ENCODE measurements at regions not wholly inside any gene's neighbourhood (a gene's known extent, or its start where the extent isn't known, plus 50 kb on each side); places are given as distances from the start of the nearest gene placed in this dataset.

DNA sequence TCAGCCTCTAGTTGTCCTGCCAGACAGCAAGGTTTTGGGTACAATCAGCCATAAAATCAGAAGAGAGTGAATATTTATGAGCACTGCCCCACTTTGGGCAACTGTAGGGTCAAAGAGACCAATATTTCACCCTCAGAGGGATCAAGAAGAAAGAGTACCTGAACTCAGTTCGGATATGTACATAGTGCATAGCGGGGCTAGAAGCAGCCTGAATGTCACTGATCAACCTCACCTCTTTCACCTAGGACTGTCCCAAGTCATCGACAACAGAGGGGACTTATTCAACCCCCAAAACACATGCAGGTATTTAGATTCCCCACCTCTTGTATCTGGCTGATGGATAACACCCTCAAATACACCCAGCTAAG is 446.9 kb downstream of the COG6 start:
- no peaks in the 10 kb centered on the region for H3K79me2 ChIP-seq
- no peaks in the 10 kb centered on the region for H3K36me3 ChIP-seq (replicated peaks; ENCODE audit: insufficient read depth, low read depth)
- H3K4me1 ChIP-seq (ENCODE audit: insufficient read depth) = no peaks in the 10 kb centered on the region
- no peak overlapping the region for H3K27ac ChIP-seq
- WGBS (ENCODE audit: low lambda C conversion rate, missing lambda C conversion rate) = 94% methylated on average over 3 of the region's 3 CpGs
- no peak for DNase-seq (ENCODE audit: low spot score)
- H3K27me3 ChIP-seq = no peaks in the 10 kb centered on the region
- H3K9me2 ChIP-seq (replicated peaks; ENCODE audit: insufficient read depth) = no peaks in the 10 kb centered on the region
- H3K4me2 ChIP-seq = no peak overlapping the region
- no peaks in the 10 kb centered on the region for H4K20me1 ChIP-seq (ENCODE audit: insufficient read depth, poor library complexity, severe bottlenecking)
- TF ChIP-seq EZH2phosphoT487 (IDR thresholded peaks at IDR 0.05; ENCODE audit: low read depth, severe bottlenecking, unreplicated experiment) = no peak
- TF ChIP-seq, protein P1, sequence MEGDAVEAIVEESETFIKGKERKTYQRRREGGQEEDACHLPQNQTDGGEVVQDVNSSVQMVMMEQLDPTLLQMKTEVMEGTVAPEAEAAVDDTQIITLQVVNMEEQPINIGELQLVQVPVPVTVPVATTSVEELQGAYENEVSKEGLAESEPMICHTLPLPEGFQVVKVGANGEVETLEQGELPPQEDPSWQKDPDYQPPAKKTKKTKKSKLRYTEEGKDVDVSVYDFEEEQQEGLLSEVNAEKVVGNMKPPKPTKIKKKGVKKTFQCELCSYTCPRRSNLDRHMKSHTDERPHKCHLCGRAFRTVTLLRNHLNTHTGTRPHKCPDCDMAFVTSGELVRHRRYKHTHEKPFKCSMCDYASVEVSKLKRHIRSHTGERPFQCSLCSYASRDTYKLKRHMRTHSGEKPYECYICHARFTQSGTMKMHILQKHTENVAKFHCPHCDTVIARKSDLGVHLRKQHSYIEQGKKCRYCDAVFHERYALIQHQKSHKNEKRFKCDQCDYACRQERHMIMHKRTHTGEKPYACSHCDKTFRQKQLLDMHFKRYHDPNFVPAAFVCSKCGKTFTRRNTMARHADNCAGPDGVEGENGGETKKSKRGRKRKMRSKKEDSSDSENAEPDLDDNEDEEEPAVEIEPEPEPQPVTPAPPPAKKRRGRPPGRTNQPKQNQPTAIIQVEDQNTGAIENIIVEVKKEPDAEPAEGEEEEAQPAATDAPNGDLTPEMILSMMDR (IDR thresholded peaks at IDR 0.05; ENCODE audit: poor library complexity) = no peak
- no peak overlapping the region for H2AFZ ChIP-seq
- H3K9me3 ChIP-seq (ENCODE audit: low read depth) = no peaks in the 10 kb centered on the region
- H3K4me3 ChIP-seq = no peak overlapping the region

DNA sequence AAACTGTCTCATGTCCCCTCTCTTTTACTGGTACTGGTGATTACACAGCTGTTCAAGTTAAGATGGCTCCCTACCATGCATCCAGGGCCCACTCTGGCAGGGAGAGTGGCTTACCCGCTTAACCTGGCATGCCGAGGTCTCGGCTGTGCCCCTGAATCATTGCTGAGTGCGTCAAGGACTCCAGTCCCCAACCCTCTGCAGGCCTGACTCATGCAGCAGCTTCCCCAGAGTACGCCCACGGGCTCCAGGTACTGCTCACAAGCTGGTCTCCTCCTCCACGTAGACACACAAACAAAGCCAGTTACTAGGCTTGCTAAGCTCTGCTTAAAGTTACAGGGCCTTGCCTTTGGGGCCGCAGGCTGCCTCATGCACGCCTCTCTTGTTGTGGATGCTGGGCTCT is 447.4 kb downstream of the COG6 start:
- DNase-seq (ENCODE audit: low spot score) = peak; percentile 64
- H3K4me1 ChIP-seq (ENCODE audit: insufficient read depth) = no peaks in the 10 kb centered on the region
- no peak overlapping the region for H3K4me3 ChIP-seq
- peak overlapping the region; percentile 40 for H3K27ac ChIP-seq
- no peaks in the 10 kb centered on the region for H4K20me1 ChIP-seq (ENCODE audit: insufficient read depth, poor library complexity, severe bottlenecking)
- H3K79me2 ChIP-seq = no peaks in the 10 kb centered on the region
- no peaks in the 10 kb centered on the region for H3K9me2 ChIP-seq (replicated peaks; ENCODE audit: insufficient read depth)
- H3K4me2 ChIP-seq = no peak overlapping the region
- H2AFZ ChIP-seq = no peak overlapping the region
- 67% methylated on average over 9 of the region's 9 CpGs for WGBS (ENCODE audit: low lambda C conversion rate, missing lambda C conversion rate)
- H3K27me3 ChIP-seq = no peaks in the 10 kb centered on the region
- H3K9me3 ChIP-seq (ENCODE audit: low read depth) = no peaks in the 10 kb centered on the region
- no peaks in the 10 kb centered on the region for H3K36me3 ChIP-seq (replicated peaks; ENCODE audit: insufficient read depth, low read depth)
- TF ChIP-seq EZH2phosphoT487 (IDR thresholded peaks at IDR 0.05; ENCODE audit: low read depth, severe bottlenecking, unreplicated experiment) (no peak), EZH2 (IDR thresholded peaks at IDR 0.05; ENCODE audit: borderline replicate concordance) (no peak)
- TF ChIP-seq, protein P1 (IDR thresholded peaks at IDR 0.05; ENCODE audit: poor library complexity) = no peak

DNA sequence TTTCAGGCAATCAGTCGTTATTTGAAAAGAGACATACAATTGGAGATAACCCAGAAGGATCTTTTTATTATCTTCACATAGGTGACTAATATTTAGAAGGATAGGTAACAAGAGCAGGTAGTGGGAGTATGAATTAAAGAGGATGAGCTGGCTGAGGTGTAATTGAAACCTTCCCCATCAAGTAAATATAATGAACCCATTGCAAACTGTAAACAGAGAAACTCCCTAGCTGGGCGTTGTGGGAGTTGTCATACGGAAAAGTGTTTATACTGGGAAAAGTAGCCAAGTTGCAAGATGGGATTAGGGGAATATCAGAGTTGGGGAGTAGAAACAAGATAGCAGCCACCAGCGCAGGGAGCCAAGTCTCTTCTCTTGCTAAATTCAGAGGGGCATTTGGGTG is 448.4 kb downstream of the COG6 start:
- 75% methylated on average over 4 of the region's 4 CpGs for WGBS (ENCODE audit: low lambda C conversion rate, missing lambda C conversion rate)
- H3K4me1 ChIP-seq (ENCODE audit: insufficient read depth) = no peaks in the 10 kb centered on the region
- H3K4me2 ChIP-seq = no peak overlapping the region
- no peaks in the 10 kb centered on the region for H3K79me2 ChIP-seq
- no peaks in the 10 kb centered on the region for H3K9me2 ChIP-seq (replicated peaks; ENCODE audit: insufficient read depth)
- no peaks in the 10 kb centered on the region for H3K9me3 ChIP-seq (ENCODE audit: low read depth)
- H3K36me3 ChIP-seq (replicated peaks; ENCODE audit: insufficient read depth, low read depth) = no peaks in the 10 kb centered on the region
- TF ChIP-seq EZH2 (IDR thresholded peaks at IDR 0.05; ENCODE audit: borderline replicate concordance) (no peak), EZH2phosphoT487 (IDR thresholded peaks at IDR 0.05; ENCODE audit: low read depth, severe bottlenecking, unreplicated experiment) (no peak)
- TF ChIP-seq, protein P1 (IDR thresholded peaks at IDR 0.05; ENCODE audit: poor library complexity) = no peak
- H3K4me3 ChIP-seq = no peak overlapping the region
- no peaks in the 10 kb centered on the region for H3K27me3 ChIP-seq
- no peaks in the 10 kb centered on the region for H4K20me1 ChIP-seq (ENCODE audit: insufficient read depth, poor library complexity, severe bottlenecking)
- no peak overlapping the region for H2AFZ ChIP-seq
- no peak for DNase-seq (ENCODE audit: low spot score)
- H3K27ac ChIP-seq = no peak overlapping the region

DNA sequence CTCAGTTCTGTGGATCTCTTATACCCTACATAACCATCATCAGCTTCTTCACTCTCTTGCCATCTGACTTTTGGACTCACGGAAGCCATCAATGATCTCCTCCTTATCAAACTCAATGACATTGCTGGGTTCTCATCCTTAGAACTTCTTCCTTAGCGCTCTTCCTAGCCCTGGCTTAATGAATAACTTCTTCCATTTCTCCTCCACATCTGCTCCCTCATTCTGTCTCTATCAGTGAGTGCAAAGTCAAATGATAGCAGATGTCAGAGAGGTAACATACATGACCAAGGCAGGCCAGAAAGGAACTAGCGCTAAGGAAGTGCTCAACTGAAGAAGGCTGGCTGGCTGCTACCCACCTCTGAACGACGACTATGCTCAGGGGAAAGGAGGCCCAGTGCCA is 449.8 kb downstream of the COG6 start:
- no peak for DNase-seq (ENCODE audit: low spot score)
- no peak overlapping the region for H3K4me2 ChIP-seq
- no peaks in the 10 kb centered on the region for H3K36me3 ChIP-seq (replicated peaks; ENCODE audit: insufficient read depth, low read depth)
- no peak overlapping the region for H3K27ac ChIP-seq
- no peaks in the 10 kb centered on the region for H3K9me2 ChIP-seq (replicated peaks; ENCODE audit: insufficient read depth)
- no peaks in the 10 kb centered on the region for H3K27me3 ChIP-seq
- no peak for TF ChIP-seq EZH2 (IDR thresholded peaks at IDR 0.05; ENCODE audit: borderline replicate concordance)
- no peak for TF ChIP-seq EZH2phosphoT487 (IDR thresholded peaks at IDR 0.05; ENCODE audit: low read depth, severe bottlenecking, unreplicated experiment)
- TF ChIP-seq, protein P1 (IDR thresholded peaks at IDR 0.05; ENCODE audit: poor library complexity) = no peak
- no peak overlapping the region for H2AFZ ChIP-seq
- H3K9me3 ChIP-seq (ENCODE audit: low read depth) = no peaks in the 10 kb centered on the region
- H4K20me1 ChIP-seq (ENCODE audit: insufficient read depth, poor library complexity, severe bottlenecking) = no peaks in the 10 kb centered on the region
- no peaks in the 10 kb centered on the region for H3K79me2 ChIP-seq
- 95% methylated on average over 5 of the region's 5 CpGs for WGBS (ENCODE audit: low lambda C conversion rate, missing lambda C conversion rate)
- H3K4me1 ChIP-seq (ENCODE audit: insufficient read depth) = no peaks in the 10 kb centered on the region
- H3K4me3 ChIP-seq = no peak overlapping the region
